ENCODE measurements at regions not wholly inside any gene's neighbourhood (a gene's known extent, or its start where the extent isn't known, plus 50 kb on each side); places are given as distances from the start of the nearest gene placed in this dataset.

DNA sequence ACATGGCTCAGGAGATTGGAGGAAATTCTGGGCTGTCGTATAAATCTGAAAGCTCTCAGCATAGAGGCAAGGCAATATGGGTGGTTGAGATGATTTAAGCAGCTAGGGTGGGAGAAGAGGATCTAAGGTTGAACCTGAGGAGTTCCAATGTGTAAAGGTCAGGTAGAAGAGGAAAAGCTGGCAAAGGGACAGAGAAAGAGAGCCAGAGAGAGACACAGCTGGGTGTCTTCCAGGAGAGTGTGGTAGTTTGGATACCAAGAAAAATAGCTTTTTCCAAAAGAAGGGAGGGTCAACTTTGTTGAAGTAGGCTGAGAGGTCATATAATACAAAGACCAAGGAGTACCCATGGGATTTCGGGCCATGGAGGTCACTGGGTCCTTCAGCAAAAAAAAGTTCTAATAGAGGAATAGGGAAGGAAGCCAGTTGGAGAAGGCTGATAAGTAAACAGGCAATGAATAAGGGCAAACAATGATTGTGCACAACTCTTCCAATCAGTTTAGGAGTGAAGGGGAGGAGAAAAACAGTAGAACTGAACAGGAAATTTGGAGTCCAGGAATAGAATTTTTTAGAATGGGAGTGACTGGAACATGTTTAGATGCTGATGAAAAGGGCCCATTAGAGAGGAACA is 135.1 kb downstream of the QRSL1 start:
- no peak overlapping the region for H3K4me3 ChIP-seq
- intact Hi-C loops (cut with micrococcal nuclease) = no loop called here
- no peaks in the 10 kb centered on the region for H3K27me3 ChIP-seq (ENCODE audit: low read depth)
- no peaks in the 10 kb centered on the region for H3K36me3 ChIP-seq
- DNase-seq = no peak
- peaks cover 25% of the 10 kb centered on the region for H3K9me3 ChIP-seq (replicated peaks)
- no peak overlapping the region for H3K27ac ChIP-seq (replicated peaks)
- no peaks in the 10 kb centered on the region for H3K4me1 ChIP-seq
- TF ChIP-seq, protein P1, sequence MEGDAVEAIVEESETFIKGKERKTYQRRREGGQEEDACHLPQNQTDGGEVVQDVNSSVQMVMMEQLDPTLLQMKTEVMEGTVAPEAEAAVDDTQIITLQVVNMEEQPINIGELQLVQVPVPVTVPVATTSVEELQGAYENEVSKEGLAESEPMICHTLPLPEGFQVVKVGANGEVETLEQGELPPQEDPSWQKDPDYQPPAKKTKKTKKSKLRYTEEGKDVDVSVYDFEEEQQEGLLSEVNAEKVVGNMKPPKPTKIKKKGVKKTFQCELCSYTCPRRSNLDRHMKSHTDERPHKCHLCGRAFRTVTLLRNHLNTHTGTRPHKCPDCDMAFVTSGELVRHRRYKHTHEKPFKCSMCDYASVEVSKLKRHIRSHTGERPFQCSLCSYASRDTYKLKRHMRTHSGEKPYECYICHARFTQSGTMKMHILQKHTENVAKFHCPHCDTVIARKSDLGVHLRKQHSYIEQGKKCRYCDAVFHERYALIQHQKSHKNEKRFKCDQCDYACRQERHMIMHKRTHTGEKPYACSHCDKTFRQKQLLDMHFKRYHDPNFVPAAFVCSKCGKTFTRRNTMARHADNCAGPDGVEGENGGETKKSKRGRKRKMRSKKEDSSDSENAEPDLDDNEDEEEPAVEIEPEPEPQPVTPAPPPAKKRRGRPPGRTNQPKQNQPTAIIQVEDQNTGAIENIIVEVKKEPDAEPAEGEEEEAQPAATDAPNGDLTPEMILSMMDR (IDR thresholded peaks at IDR 0.05; ENCODE audit: borderline replicate concordance) = no peak

GRCh38 chr6:106763361-106763760 is 134.0 kb downstream of the QRSL1 start:
- no peak overlapping the region for H3K4me3 ChIP-seq
- no peaks in the 10 kb centered on the region for H3K4me1 ChIP-seq
- no peaks in the 10 kb centered on the region for H3K36me3 ChIP-seq
- H3K27ac ChIP-seq (replicated peaks) = no peak overlapping the region
- peaks cover 27% of the 10 kb centered on the region for H3K9me3 ChIP-seq (replicated peaks)
- H3K27me3 ChIP-seq (ENCODE audit: low read depth) = no peaks in the 10 kb centered on the region
- intact Hi-C loops (cut with micrococcal nuclease) = no loop called here
- no peak for DNase-seq
- TF ChIP-seq, protein P1 (IDR thresholded peaks at IDR 0.05; ENCODE audit: borderline replicate concordance) = no peak

- H3K4me1 ChIP-seq = no peaks in the 10 kb centered on the region
- H3K27ac ChIP-seq (replicated peaks) = no peak overlapping the region
- peaks cover 27% of the 10 kb centered on the region for H3K9me3 ChIP-seq (replicated peaks)
- no peaks in the 10 kb centered on the region for H3K27me3 ChIP-seq (ENCODE audit: low read depth)
- H3K36me3 ChIP-seq = no peaks in the 10 kb centered on the region
- TF ChIP-seq, protein P1 (IDR thresholded peaks at IDR 0.05; ENCODE audit: borderline replicate concordance) = no peak
- DNase-seq = no peak
- no peak overlapping the region for H3K4me3 ChIP-seq
- intact Hi-C loops (cut with micrococcal nuclease) = no loop called here
Observed at GRCh38 chr6:106761160-106761559, 131.8 kb downstream of the QRSL1 start.

DNA sequence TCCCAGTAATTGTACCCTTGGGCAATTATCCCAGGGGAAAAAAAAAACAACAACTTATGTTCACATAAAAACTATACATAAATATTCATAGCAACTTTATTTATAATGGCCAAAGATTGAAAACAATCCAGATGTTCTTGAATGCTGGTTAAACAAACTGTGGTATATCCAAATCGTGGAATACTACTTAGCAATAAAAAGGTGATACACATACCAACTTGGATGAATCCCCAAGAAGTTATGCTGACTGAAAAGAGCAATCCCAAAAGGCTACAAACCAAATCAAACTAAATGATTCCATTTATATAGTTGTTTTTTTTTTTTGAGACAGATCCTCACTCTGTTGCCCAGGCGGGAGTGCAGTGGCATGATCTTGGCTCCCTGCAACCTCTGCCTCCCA is 129.7 kb downstream of the QRSL1 start:
- peaks cover 27% of the 10 kb centered on the region for H3K9me3 ChIP-seq (replicated peaks)
- no peak for DNase-seq
- H3K27ac ChIP-seq (replicated peaks) = no peak overlapping the region
- H3K36me3 ChIP-seq = no peaks in the 10 kb centered on the region
- TF ChIP-seq, protein P1 (IDR thresholded peaks at IDR 0.05; ENCODE audit: borderline replicate concordance) = no peak
- H3K27me3 ChIP-seq (ENCODE audit: low read depth) = peaks cover 5% of the 10 kb centered on the region
- intact Hi-C loops (cut with micrococcal nuclease) = no loop called here
- no peak overlapping the region for H3K4me3 ChIP-seq
- H3K4me1 ChIP-seq = no peaks in the 10 kb centered on the region

- intact Hi-C loops (cut with micrococcal nuclease) = no loop called here
- Histone ChIP-seq H3K27ac (replicated peaks) (no peak overlapping the region), H3K36me3 (no peaks in the 10 kb centered on the region), H3K27me3 (ENCODE audit: low read depth) (peaks cover 5% of the 10 kb centered on the region), H3K4me1 (no peaks in the 10 kb centered on the region), H3K9me3 (replicated peaks) (peaks cover 27% of the 10 kb centered on the region), H3K4me3 (no peak overlapping the region)
- TF ChIP-seq, protein P1 (IDR thresholded peaks at IDR 0.05; ENCODE audit: borderline replicate concordance) = no peak
- no peak for DNase-seq
Observed at GRCh38 chr6:106757722-106758467, 128.5 kb downstream of the QRSL1 start.

All from left ventricle myocardium inferior (tissue), 1 donor.